Activated T-cell treated with anti-CD3 and anti-CD28 coated beads, Interleukin-2, amount 50 U/mL, for 24 hours (primary cell): ENCODE measurements at regions not wholly inside any gene's neighbourhood (a gene's known extent, or its start where the extent isn't known, plus 50 kb on each side); places are given as distances from the start of the nearest gene placed in this dataset.
"Not testable (repeated sequence)": the region's sequence is repeated elsewhere in the genome, so short reads cannot be mapped to it uniquely, and the experiment has no call there.

ENCODE experiments used
- DNase-seq: peaks from one replicate; pipeline ENCODE4 v3.0.0-alpha.2; 2020
- H3K27ac Mint-ChIP-seq: 2 replicates; pipeline ENCODE4 v1.8.0; 2020; ENCODE audit warnings: mild to moderate bottlenecking, mixed read lengths
- H3K27me3 Mint-ChIP-seq: 2 replicates; pipeline ENCODE4 v1.8.0; 2020; ENCODE audit warnings: mixed read lengths
- H3K36me3 Mint-ChIP-seq: 2 replicates; pipeline ENCODE4 v1.8.0; 2020; ENCODE audit warnings: low read depth, mixed read lengths
- H3K4me1 Mint-ChIP-seq: 2 replicates; pipeline ENCODE4 v1.8.0; 2020; ENCODE audit warnings: low read depth, mixed read lengths
- H3K4me3 Mint-ChIP-seq: 2 replicates; pipeline ENCODE4 v1.8.0; 2020; ENCODE audit warnings: mild to moderate bottlenecking, moderate library complexity, mixed read lengths
- H3K9me3 Mint-ChIP-seq: 2 replicates; pipeline ENCODE4 v1.8.0; 2020; ENCODE audit warnings: mixed read lengths

DNA sequence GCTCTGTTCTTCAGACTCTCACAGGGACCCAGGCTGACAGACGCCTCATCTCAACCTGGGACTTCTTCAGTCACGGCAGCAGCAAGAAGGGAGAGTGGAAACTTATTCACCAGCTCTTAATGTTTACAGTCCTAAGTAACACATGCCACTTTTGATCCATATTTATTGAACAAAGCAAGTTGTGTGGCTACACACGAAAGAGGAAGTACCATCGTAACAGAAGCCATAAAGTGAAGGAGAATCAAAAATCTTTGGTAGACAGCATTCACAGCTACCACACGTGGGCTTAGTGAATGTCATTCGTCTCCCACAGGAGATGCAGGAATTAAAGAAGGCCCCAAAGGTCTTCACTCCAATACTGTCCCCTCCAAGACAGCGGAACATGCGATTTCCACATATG lies 582.6 kb downstream of the CETN3 start:
- H3K9me3 Mint-ChIP-seq = peaks cover 2% of the 10 kb centered on the region
- DNase-seq = no peak
- no peaks in the 10 kb centered on the region for H3K4me1 Mint-ChIP-seq
- no peak overlapping the region for H3K27ac Mint-ChIP-seq
- H3K27me3 Mint-ChIP-seq = no peaks in the 10 kb centered on the region
- H3K4me3 Mint-ChIP-seq = no peak overlapping the region
- H3K36me3 Mint-ChIP-seq = no peaks in the 10 kb centered on the region

GRCh38 chr5:89823046-89823445 lies 586.5 kb downstream of the CETN3 start:
- Mint-ChIP-seq H3K36me3 (no peaks in the 10 kb centered on the region), H3K4me1 (no peaks in the 10 kb centered on the region), H3K27me3 (no peaks in the 10 kb centered on the region), H3K4me3 (no peak overlapping the region), H3K9me3 (no peaks in the 10 kb centered on the region), H3K27ac (no peak overlapping the region)
- DNase-seq = no peak

DNA sequence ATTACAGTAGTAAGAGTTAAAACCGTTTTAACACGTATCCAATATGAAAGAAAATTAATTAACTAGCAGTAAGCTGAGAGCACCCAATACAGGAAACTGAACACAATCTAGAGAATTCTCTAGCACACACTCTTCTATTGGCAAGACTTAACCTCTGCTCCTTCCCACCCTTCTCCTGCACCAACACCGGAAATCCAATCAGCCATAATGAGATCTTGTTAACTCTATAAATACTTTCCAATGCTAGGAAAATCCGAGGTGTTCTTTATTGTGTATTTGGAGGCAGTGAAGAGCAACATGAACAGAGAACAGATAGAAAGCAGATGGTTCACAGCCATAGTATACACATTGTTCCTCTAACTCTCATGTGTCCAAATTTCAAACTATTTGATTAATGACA lies 591.7 kb downstream of the CETN3 start:
- no peak for DNase-seq
- no peaks in the 10 kb centered on the region for H3K4me1 Mint-ChIP-seq
- no peaks in the 10 kb centered on the region for H3K36me3 Mint-ChIP-seq
- H3K4me3 Mint-ChIP-seq = no peak overlapping the region
- no peaks in the 10 kb centered on the region for H3K27me3 Mint-ChIP-seq
- no peaks in the 10 kb centered on the region for H3K9me3 Mint-ChIP-seq
- no peak overlapping the region for H3K27ac Mint-ChIP-seq

- DNase-seq = no peak
- Mint-ChIP-seq H3K27ac (no peak overlapping the region), H3K4me3 (no peak overlapping the region)
These were observed 593.5 kb downstream of the CETN3 start for GRCh38 chr5:89816038-89816437.

DNA sequence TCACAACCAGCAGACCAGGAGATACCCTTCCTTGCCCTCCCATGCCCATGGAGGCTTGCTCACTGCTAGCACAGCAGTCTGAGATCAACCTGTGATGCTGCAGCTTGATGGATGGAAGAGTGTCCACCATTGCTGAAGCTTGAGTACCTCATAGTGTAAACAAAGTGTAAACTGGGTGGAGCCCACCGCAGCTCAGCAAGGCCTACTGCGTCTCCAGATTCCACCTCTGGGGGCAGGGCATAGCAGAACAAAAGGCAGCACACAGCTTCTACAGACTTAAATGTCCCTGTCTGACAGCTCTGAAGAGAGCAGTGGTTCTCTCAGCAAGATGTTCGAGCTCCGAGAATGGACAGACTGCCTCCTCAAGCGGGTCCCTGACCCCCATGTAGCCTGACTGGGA lies 608.8 kb downstream of the CETN3 start:
- H3K4me3 Mint-ChIP-seq, H3K4me1 Mint-ChIP-seq, H3K36me3 Mint-ChIP-seq, DNase-seq, H3K27me3 Mint-ChIP-seq, H3K27ac Mint-ChIP-seq: not testable (repeated sequence)
- peaks cover 14% of the 10 kb centered on the region for H3K9me3 Mint-ChIP-seq

More at GRCh38 chr5:89816038-89816437, 593.5 kb downstream of the CETN3 start:
- Mint-ChIP-seq H3K27me3 (no peaks in the 10 kb centered on the region), H3K4me1 (no peaks in the 10 kb centered on the region), H3K36me3 (no peaks in the 10 kb centered on the region), H3K9me3 (no peaks in the 10 kb centered on the region)

DNA sequence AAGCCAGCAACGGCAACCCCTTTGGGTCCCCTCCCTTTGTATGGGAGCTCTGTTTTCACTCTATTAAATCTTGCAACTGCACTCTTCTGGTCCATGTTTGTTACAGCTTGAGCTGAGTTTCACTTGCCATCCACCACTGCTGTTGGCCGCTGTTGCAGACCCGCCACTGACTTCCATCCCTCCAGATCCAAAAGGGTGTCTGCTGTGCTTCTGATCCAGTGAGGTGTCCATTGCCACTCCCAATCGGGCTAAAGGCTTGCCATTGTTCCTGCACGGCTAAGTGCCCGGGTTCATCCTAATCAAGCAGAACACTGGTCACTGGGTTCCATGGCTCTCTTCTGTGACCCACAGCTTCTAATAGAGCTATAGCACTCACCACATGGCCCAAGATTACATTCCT lies 615.1 kb downstream of the CETN3 start:
- not testable (repeated sequence) for H3K4me1 Mint-ChIP-seq, DNase-seq, H3K36me3 Mint-ChIP-seq, H3K4me3 Mint-ChIP-seq, H3K27me3 Mint-ChIP-seq, H3K9me3 Mint-ChIP-seq, H3K27ac Mint-ChIP-seq

- H3K9me3 Mint-ChIP-seq = peaks cover 40% of the 10 kb centered on the region
- not testable (repeated sequence) for H3K4me3 Mint-ChIP-seq, H3K27ac Mint-ChIP-seq, H3K4me1 Mint-ChIP-seq, H3K27me3 Mint-ChIP-seq, H3K36me3 Mint-ChIP-seq, DNase-seq
These were observed 629.8 kb downstream of the CETN3 start for GRCh38 chr5:89779734-89780133.

- Mint-ChIP-seq H3K27me3 (no peaks in the 10 kb centered on the region), H3K9me3 (peaks cover 41% of the 10 kb centered on the region), H3K4me3 (no peak overlapping the region), H3K4me1 (no peaks in the 10 kb centered on the region), H3K36me3 (no peaks in the 10 kb centered on the region), H3K27ac (no peak overlapping the region)
- no peak for DNase-seq
These were observed 631.8 kb downstream of the CETN3 start for GRCh38 chr5:89777758-89778157.

DNA sequence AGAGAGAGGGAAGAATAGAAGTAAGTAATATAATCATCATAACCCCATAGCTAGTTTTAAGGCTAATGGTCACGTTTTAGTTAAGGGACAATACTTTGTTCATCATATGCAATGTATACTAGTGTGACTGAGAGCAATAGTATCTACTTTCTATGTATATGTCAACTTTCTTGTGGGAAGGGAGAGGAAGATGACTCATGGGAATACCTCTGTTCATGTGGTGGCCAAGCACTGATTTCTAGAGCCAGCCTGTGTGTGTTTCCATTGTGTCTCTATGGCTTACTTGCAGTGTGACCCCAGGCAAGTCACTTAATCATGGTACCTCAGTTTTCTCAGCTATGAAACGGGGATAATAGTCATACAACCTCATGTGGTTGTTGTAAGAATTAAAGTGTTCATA lies 639.6 kb downstream of the CETN3 start:
- peaks cover 11% of the 10 kb centered on the region for H3K9me3 Mint-ChIP-seq
- H3K27me3 Mint-ChIP-seq = no peaks in the 10 kb centered on the region
- H3K4me1 Mint-ChIP-seq = no peaks in the 10 kb centered on the region
- no peak overlapping the region for H3K27ac Mint-ChIP-seq
- no peak overlapping the region for H3K4me3 Mint-ChIP-seq
- H3K36me3 Mint-ChIP-seq = no peaks in the 10 kb centered on the region
- no peak for DNase-seq

- no peaks in the 10 kb centered on the region for H3K36me3 Mint-ChIP-seq
These were observed 649.8 kb downstream of the CETN3 start for GRCh38 chr5:89759802-89760201.

DNA sequence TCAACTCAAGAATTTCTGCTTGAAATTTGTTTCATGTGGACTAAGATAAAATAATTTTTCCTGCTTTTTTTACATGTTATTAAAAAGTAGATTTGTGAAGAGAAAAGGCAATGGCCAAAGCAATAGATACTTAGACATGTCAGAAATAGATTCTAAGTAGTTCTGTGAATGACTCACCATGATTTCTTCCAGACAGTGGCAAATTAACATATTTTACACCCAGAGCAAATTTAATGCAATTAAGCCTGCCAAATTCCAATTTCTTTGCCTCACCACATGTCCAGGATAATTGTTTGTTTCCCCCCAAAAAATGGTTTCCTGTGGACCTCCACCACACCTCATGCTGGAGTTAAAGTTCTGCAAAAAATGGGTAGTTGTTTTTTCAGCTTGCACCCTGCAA lies 651.4 kb downstream of the CETN3 start:
- Mint-ChIP-seq H3K4me1 (no peaks in the 10 kb centered on the region), H3K27me3 (no peaks in the 10 kb centered on the region), H3K27ac (no peak overlapping the region), H3K36me3 (no peaks in the 10 kb centered on the region), H3K4me3 (no peak overlapping the region), H3K9me3 (peaks cover 4% of the 10 kb centered on the region)
- no peak for DNase-seq

More at GRCh38 chr5:89759802-89760201, 649.8 kb downstream of the CETN3 start:
- DNase-seq = no peak
- H3K27ac Mint-ChIP-seq = no peak overlapping the region
- no peak overlapping the region for H3K4me3 Mint-ChIP-seq
- H3K9me3 Mint-ChIP-seq = peaks cover 4% of the 10 kb centered on the region
- no peaks in the 10 kb centered on the region for H3K27me3 Mint-ChIP-seq
- no peaks in the 10 kb centered on the region for H3K4me1 Mint-ChIP-seq

GRCh38 chr5:89756955-89757354 lies 652.6 kb downstream of the CETN3 start:
- Mint-ChIP-seq H3K4me3 (no peak overlapping the region), H3K9me3 (peaks cover 4% of the 10 kb centered on the region), H3K4me1 (no peaks in the 10 kb centered on the region), H3K27ac (no peak overlapping the region), H3K27me3 (no peaks in the 10 kb centered on the region), H3K36me3 (no peaks in the 10 kb centered on the region)
- no peak for DNase-seq

GRCh38 chr5:89755024-89755423 lies 654.5 kb downstream of the CETN3 start:
- Mint-ChIP-seq H3K9me3 (peaks cover 1% of the 10 kb centered on the region), H3K27ac (no peak overlapping the region), H3K4me1 (no peaks in the 10 kb centered on the region), H3K36me3 (no peaks in the 10 kb centered on the region), H3K4me3 (no peak overlapping the region), H3K27me3 (no peaks in the 10 kb centered on the region)
- DNase-seq = no peak

DNA sequence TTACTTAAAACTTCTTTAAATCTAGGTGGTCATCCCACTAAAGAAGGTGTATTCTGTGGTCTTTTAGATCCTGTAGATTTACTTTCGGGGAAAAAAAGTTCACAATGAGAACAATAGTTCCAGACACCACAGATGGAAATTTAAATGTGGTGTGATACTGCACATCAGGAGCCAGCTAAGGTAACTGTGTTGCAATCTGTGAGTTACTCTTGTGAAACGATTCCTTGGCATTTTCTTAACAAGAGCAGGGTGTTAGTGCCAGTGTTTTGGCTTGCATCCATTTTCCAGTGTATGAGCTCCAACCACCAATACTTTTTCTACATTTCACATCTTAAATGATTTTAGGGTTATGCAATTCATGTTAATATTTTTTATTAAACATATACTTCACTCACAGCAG lies 674.5 kb downstream of the CETN3 start:
- no peak overlapping the region for H3K4me3 Mint-ChIP-seq
- H3K27ac Mint-ChIP-seq = no peak overlapping the region
- no peaks in the 10 kb centered on the region for H3K4me1 Mint-ChIP-seq
- H3K27me3 Mint-ChIP-seq = no peaks in the 10 kb centered on the region
- no peak for DNase-seq
- H3K36me3 Mint-ChIP-seq = no peaks in the 10 kb centered on the region
- H3K9me3 Mint-ChIP-seq = peaks cover 3% of the 10 kb centered on the region

DNA sequence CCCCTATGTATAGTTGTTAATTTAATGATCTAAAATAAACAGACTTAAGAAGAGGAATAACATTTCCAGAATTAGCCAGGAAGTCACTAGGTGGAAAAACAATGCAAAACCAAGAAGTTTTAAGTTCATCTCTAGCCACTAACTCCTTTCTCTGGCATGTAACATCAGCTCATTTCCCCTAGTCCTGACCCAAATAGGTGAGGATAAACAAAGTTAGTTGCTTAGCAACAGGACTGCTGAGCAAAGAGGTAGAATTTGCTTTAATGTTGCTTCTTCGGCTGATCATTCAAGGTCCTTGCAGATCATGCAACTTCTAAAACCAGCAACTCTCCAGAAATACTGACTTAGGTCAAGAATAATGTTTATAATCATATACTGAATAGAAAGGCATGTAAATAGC lies 675.8 kb downstream of the CETN3 start:
- DNase-seq = no peak
- Mint-ChIP-seq H3K4me1 (no peaks in the 10 kb centered on the region), H3K4me3 (no peak overlapping the region), H3K36me3 (no peaks in the 10 kb centered on the region), H3K27me3 (no peaks in the 10 kb centered on the region), H3K27ac (no peak overlapping the region), H3K9me3 (peaks cover 2% of the 10 kb centered on the region)

DNA sequence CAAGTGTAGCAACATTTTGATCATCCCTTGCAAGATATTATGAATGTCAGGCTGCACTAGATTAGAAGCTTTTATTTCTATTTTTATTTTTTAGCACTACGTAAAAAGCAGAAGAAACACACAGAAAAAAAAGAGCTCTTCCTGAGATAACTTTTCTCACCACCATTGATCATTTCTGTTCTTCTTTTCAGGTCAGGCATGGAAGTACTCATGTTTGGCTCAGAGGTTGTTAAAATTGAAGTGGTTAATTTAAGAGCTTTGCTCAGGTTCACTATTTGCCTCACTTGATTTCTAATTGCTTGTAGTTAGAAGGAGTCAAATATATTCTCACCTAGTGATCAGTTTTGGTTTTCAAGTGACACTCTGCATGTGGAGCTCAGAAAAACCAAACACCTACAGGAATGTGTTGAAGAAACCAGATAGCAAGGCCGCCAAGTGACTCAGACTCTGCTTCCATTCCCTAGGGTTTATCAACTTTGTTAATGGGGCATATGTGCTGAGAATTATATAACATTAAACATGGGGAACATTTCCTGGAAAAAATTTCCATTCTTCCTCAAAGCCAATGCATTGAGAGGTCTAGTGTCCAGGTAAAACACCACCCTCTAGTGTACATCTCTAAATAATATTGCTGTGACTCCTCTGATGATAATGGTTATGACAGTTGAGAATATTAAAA lies 679.8 kb downstream of the CETN3 start:
- H3K36me3 Mint-ChIP-seq = no peaks in the 10 kb centered on the region
- H3K27me3 Mint-ChIP-seq = no peaks in the 10 kb centered on the region
- H3K4me3 Mint-ChIP-seq = no peak overlapping the region
- H3K27ac Mint-ChIP-seq = no peak overlapping the region
- H3K4me1 Mint-ChIP-seq = no peaks in the 10 kb centered on the region
- DNase-seq = no peak
- no peaks in the 10 kb centered on the region for H3K9me3 Mint-ChIP-seq
